HG03280 (cell line): ENCODE measurements at regions not wholly inside any gene's neighbourhood (a gene's known extent, or its start where the extent isn't known, plus 50 kb on each side); places are given as distances from the start of the nearest gene placed in this dataset.
A peak's percentile ranks its signal among the peaks of the same experiment; 100 is the strongest.
"Not testable (repeated sequence)": the region's sequence is repeated elsewhere in the genome, so short reads cannot be mapped to it uniquely, and the experiment has no call there.

Source experiments
- ATAC-seq: cut with Tn5 transposase; IDR thresholded peaks from one replicate; pipeline ENCODE4 v1.9.1; 2021; ENCODE audit warnings: mild to moderate bottlenecking, moderate library complexity; ENCODE audit not compliant: unreplicated experiment

DNA sequence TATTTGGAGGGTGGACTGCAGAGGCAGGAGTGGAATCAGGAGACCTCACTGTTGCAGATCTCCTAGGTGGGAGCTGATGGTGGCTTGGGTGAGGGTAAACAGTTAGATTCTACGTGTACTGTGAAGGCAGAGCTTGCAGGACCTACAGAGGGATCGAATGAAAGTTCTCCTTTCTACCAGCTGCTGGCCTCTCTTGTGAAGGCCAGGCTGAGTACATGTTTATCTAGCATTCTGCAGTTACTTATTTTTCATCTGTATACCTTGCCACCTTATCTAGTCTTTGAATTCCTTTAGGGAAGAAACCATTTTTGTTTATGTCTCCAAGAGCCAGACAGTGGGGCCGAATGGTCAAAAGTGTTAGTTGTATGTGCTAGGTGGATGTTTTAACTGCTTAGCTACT is 57.6 kb downstream of the PTTG1 start:
- no peak for ATAC-seq

DNA sequence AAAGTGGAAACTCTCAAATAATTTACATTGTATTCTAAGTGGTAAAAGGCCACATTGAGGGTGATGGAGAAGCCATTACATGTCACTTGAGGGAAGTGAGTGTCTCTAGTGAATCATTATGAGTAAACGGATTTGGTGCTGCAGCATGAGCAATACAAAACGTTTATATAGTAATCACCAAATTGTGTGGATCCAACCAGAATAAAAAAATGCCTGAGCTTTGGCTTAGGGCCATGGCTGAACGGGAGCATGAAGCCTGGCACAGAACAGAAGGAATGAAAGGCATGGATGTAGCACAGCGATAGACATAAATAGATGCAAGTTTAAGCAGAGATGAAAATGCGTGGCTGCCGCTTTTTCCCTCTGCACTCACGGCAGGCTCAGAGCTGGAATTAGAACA is 58.3 kb downstream of the PTTG1 start:
- ATAC-seq: no peak

DNA sequence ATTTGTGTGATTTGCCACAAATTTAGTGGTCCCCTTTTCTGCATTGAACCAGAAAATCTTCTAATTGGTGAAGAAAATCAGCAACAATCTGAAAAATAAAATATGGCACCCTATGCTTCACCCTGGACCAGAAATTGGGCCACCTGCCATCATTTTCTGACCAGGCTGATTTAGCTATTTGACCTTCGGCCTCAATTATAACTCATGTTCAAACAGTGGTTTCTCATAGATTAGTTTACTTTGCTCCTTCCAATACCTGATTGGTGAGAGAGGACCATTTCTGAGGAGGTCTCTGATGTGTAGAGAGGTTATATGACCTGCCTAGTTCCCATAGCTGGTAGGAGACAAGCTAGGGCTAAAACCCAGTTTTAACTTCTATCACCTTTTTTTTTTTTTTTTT is 59.0 kb downstream of the PTTG1 start:
- ATAC-seq: no peak

DNA sequence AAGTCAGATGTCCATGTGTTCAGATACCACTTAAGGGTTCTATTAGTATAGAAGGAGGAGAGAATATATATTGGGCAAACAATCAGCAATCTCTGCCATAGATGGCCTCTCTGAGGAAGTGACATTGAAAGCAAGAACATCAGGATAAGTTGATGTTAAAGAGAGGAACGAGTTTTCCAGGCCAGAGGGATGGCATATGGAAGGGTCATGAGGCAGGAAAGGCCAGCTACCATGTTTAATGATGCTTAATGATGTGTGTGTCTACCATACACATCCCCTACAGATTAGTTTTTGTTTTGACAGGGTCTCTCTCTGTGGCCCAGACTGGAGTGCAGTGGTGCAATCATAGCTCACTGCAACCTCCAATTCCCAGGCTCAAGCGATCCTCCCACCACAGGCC is 63.0 kb downstream of the PTTG1 start:
- ATAC-seq: no peak

DNA sequence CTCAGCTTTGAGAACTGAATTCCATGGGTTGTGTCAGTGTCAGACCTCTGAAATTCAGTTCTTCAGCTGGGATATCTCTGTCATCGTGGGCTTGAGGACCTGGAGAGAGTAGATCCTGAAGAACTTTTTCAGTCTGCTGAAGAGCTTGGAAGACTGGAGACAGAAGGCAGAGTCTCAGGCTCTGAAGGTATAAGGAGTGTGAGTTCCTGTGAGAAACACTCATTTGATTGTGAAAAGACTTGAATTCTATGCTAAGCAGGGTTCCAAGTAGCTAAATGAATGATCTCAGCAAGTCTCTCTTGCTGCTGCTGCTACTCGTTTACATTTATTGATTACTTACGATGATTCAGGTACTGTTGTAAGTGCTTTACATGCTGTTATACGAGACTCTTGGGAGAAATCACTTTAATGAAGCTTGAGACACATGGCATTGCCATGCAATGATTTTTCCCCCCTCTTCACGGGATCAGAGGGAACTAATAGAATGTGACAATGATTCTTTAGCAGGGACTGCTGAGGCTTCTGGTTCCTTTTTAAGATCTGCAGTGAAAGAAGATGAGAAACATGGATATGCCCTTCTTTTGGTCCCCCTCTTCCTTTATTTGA is 63.8 kb downstream of the PTTG1 start:
- ATAC-seq: no peak

GRCh38 chr5:160486573-160486972 is 64.9 kb downstream of the PTTG1 start:
- ATAC-seq: peak; percentile 47

GRCh38 chr5:160488394-160489325 is 67.0 kb downstream of the PTTG1 start:
- ATAC-seq: no peak

DNA sequence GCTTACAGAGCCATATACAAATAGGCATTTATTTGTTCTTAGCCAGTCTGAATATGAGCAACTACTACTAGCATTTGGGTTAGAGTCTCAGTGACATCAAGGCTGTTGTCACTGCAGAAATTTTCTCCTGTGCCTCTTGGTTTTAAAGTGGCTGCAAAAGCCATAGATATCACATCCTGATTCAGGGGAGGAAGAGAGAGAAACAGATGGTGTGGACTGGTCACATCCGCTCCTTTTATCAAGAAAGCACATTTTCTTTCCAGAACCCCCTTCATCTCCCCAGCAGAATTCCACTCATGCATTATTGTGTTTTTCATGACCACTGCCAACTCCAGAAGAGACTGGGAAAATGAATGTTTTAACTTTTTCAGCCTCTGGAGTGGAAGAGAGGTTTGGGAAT is 69.8 kb downstream of the PTTG1 start:
- no peak for ATAC-seq

DNA sequence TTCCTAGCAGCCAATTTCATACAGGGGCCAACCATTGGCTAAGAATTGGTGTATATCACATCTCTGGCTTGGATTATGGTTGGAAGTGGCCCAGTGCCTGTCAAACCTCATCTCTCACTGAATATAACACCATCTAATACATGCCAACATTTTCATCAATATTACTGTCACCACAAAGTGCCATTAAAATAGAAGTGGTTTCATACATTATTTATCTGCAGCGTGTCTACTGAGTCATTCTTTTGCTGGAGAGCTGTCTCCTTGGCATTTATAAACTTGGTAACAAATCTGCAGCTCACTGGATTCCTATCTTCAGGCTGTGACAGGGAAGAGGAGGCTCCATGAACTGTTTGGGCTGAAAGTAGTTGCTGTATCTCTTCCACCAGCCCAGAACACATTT is 70.9 kb downstream of the PTTG1 start:
- ATAC-seq: no peak

GRCh38 chr5:160493806-160494338 is 72.2 kb downstream of the PTTG1 start:
- ATAC-seq: no peak

DNA sequence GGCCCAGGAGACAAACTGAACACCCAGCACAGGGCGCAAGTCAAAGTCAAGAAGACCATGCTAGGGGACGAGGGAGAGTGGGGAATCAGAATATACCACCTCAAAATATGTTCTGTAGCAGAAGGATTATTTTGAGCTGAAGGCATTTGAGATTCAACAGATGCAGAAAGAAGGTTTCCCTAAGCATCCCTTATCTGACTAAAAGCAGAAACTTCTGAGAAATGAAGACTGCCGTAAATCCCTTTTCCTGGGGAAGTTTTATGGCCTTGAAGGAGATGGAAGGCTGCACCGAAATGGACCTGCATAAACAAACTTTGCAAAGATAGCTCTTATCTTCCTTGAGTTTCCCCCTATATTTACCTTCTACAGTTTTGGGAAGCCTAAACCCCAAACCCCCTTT is 72.8 kb downstream of the PTTG1 start:
- no peak for ATAC-seq

DNA sequence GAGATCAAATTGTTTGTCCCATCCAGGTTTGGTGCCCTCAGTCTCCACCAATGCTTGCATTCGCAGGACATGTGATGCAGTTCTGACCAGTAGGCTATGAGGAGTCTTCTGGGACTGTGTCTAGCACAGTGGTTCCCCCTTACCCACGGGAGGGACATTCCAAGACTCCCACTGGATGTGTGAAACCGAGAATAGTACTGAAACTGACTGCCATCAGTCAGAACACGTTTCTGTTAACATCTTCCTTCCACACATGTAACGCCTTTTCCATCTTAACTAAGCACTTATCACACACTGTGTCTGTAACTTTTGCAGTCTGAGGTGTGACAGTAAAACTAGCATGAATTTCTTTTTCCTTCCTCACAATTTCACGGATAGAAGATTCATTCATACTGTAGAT is 74.7 kb downstream of the PTTG1 start:
- no peak for ATAC-seq

DNA sequence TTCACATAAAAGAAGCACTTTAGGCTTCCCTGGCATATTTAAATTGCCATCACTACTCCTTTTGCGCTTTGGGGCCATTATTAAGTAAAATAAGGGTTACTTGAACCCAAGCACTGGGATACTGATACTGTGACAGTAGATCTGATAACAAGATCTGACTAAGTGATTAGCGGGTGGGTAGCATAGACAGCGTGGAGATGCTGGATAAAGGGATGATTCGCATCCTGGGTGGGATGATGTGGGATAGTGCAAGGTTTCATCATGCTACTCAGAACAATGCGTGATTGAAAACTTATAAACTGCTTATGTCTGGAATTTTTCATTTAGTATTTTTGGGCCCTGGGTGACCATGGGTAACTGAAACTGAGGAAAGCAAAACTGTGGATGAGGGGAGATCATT is 75.1 kb downstream of the PTTG1 start:
- ATAC-seq: no peak

DNA sequence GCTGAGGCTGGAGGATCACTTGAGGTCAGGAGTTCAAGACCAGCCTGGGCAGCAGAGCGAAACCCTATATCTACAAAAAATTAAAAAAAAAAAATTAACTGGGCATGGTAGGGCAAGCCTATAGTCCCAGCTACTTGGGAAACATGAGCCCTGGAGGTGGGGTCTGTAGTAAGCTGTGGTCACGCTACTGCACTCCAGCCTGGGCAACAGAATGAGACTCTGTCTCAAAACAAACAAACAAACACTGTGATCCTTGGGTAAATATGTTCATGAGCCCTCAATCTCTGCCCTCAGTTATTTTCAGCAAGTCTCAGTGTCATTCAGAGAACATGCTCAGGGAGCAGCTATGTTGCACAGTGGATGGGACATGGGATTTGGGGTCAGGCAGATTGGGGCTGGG is 76.2 kb downstream of the PTTG1 start:
- no peak for ATAC-seq

GRCh38 chr5:160498441-160499043 is 76.9 kb downstream of the PTTG1 start:
- not testable (repeated sequence) for ATAC-seq

GRCh38 chr5:160500786-160501779 is 79.4 kb downstream of the PTTG1 start:
- ATAC-seq: no peak

- ATAC-seq: no peak
Observed at GRCh38 chr5:160504906-160505305, 83.3 kb downstream of the PTTG1 start.

DNA sequence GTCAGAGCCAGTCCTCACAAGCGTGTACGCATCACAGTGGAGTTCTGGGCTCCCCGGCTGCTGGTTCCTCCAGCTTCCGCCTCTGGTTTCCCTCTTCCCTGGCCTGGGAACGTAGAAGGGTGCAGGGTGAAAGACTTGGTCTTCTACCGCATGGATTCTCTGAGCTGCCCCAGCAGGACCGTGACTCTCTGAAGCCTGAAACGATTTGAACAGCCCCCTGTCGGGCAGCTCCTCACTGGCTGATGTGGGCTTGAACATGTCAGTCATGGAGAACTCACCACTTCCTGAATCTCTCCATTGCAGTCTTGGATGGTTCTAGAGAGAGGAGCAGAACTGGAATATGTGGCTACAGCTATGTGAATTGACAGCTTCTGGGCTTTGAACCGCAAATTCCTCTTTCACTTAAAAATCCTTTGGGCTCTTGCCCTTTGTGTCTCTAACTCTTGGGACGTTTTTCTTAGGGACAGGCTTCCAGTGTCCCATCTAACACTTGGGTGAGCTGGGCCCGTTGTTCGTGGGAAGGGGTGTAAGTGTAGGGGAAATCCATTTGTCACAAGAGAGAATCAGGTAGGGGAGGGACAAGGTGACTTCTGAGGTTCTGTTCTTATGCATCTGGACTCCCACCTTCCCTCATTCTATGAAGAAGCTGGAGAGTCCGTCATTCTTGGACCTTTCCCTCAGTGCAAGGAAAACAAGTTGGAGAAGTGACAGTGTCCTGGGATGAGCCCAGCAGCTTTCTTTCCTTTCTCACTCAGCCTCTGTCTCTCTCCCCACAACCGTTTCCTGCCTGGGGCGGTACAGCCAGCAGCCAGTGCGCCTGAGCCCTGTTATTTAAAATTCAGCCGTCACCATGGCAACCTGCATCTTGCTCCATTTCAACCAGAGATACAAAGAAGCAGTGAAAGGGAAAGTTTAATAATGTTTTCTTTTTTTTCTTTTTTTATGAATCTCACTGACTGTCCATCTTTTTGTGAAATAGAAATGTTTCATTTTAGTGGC is 84.7 kb downstream of the PTTG1 start:
- peak; percentile 88 for ATAC-seq

- peak; percentile 28 for ATAC-seq
Observed at GRCh38 chr5:160507221-160507721, 85.6 kb downstream of the PTTG1 start.
